ENCODE measurements at regions not wholly inside any gene's neighbourhood (a gene's known extent, or its start where the extent isn't known, plus 50 kb on each side); places are given as distances from the start of the nearest gene placed in this dataset.

GRCh38 chrX:10741550-10741949, 121.2 kb upstream of the MID1 start:
- H3K9me3 Mint-ChIP-seq, result no peaks in the 10 kb centered on the region
- no peaks in the 10 kb centered on the region for H3K36me3 Mint-ChIP-seq (ENCODE audit: low read depth)
- no peak for TF ChIP-seq CTCF (IDR thresholded peaks at IDR 0.05)
- no peaks in the 10 kb centered on the region for H3K27me3 Mint-ChIP-seq
- DNase-seq (no peak), ATAC-seq (ENCODE audit: poor library complexity) (no peak)
- intact Hi-C loops (cut with DNase I, micrococcal nuclease), result no loop called here
- H3K9me3 ChIP-seq (ENCODE audit: control insufficient read depth in 1 of 2, insufficient read depth in 1 of 2, low read length in 2 of 2), result no peaks in the 10 kb centered on the region
- CTCF ChIA-PET, result no interaction called here
- H3K4me3 Mint-ChIP-seq, result no peak overlapping the region
- no peaks in the 10 kb centered on the region for H3K36me3 ChIP-seq (ENCODE audit: insufficient read depth, low read length)
- H3K27ac ChIP-seq (ENCODE audit: low read depth in 1 of 2, low read length in 2 of 2), result no peak overlapping the region
- H3K4me1 Mint-ChIP-seq (ENCODE audit: low read depth), result no peaks in the 10 kb centered on the region
- no peak overlapping the region for H3K27ac Mint-ChIP-seq
- no peaks in the 10 kb centered on the region for H3K27me3 ChIP-seq (ENCODE audit: control insufficient read depth in 1 of 2, insufficient read depth in 2 of 2, low read length in 2 of 2)
- POLR2A ChIA-PET, result no interaction called here
- no peak overlapping the region for H3K4me3 ChIP-seq (ENCODE audit: low read length)
- no peaks in the 10 kb centered on the region for H3K4me1 ChIP-seq (ENCODE audit: insufficient read depth, low read length)

DNA sequence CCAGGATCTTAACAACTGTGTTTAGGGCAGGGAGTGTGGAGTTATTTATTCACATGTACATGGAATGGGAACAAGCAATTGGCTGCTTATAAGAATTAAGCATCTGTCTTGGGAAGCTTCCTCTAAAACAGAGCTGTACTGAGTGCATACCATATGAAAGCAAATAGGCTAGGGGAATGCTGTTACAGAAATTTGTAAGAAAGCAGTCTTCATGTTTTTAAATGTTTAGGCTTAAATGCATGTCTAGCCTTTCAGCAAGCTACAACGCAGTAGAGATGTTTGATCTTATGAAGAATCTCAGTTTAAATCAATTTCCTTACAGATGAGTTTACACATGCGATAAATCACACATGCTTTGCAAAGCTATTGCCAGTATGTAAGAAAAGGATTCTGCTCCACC, 123.1 kb upstream of the MID1 start:
- H3K9me3 Mint-ChIP-seq, result no peaks in the 10 kb centered on the region
- DNase-seq (no peak), ATAC-seq (ENCODE audit: poor library complexity) (no peak)
- CTCF ChIA-PET, result no interaction called here
- TF ChIP-seq CTCF (IDR thresholded peaks at IDR 0.05), result no peak
- Histone ChIP-seq H3K27ac (ENCODE audit: low read depth in 1 of 2, low read length in 2 of 2) (no peak overlapping the region), H3K27me3 (ENCODE audit: control insufficient read depth in 1 of 2, insufficient read depth in 2 of 2, low read length in 2 of 2) (no peaks in the 10 kb centered on the region), H3K36me3 (ENCODE audit: insufficient read depth, low read length) (no peaks in the 10 kb centered on the region), H3K4me3 (ENCODE audit: low read length) (no peak overlapping the region), H3K9me3 (ENCODE audit: control insufficient read depth in 1 of 2, insufficient read depth in 1 of 2, low read length in 2 of 2) (no peaks in the 10 kb centered on the region), H3K4me1 (ENCODE audit: insufficient read depth, low read length) (no peaks in the 10 kb centered on the region)
- H3K27me3 Mint-ChIP-seq, result no peaks in the 10 kb centered on the region
- POLR2A ChIA-PET, result no interaction called here
- H3K27ac Mint-ChIP-seq, result no peak overlapping the region
- no peaks in the 10 kb centered on the region for H3K4me1 Mint-ChIP-seq (ENCODE audit: low read depth)
- intact Hi-C loops (cut with DNase I, micrococcal nuclease), result no loop called here
- H3K4me3 Mint-ChIP-seq, result no peak overlapping the region
- H3K36me3 Mint-ChIP-seq (ENCODE audit: low read depth), result no peaks in the 10 kb centered on the region

GRCh38 chrX:10744007-10744406, 123.6 kb upstream of the MID1 start:
- no peak for DNase-seq
- H3K27ac ChIP-seq (ENCODE audit: low read depth in 1 of 2, low read length in 2 of 2), result no peak overlapping the region
- Mint-ChIP-seq H3K36me3 (ENCODE audit: low read depth) (no peaks in the 10 kb centered on the region), H3K4me1 (ENCODE audit: low read depth) (no peaks in the 10 kb centered on the region), H3K27me3 (no peaks in the 10 kb centered on the region), H3K9me3 (no peaks in the 10 kb centered on the region), H3K27ac (no peak overlapping the region), H3K4me3 (no peak overlapping the region)
- ChIA-PET CTCF (no interaction called here), POLR2A (no interaction called here)
- H3K4me3 ChIP-seq (ENCODE audit: low read length), result no peak overlapping the region
- no peaks in the 10 kb centered on the region for H3K4me1 ChIP-seq (ENCODE audit: insufficient read depth, low read length)
- intact Hi-C loops (cut with DNase I, micrococcal nuclease), result no loop called here
- no peak for ATAC-seq (ENCODE audit: poor library complexity)
- H3K27me3 ChIP-seq (ENCODE audit: control insufficient read depth in 1 of 2, insufficient read depth in 2 of 2, low read length in 2 of 2), result no peaks in the 10 kb centered on the region
- H3K36me3 ChIP-seq (ENCODE audit: insufficient read depth, low read length), result no peaks in the 10 kb centered on the region
- H3K9me3 ChIP-seq (ENCODE audit: control insufficient read depth in 1 of 2, insufficient read depth in 1 of 2, low read length in 2 of 2), result no peaks in the 10 kb centered on the region
- no peak for TF ChIP-seq CTCF (IDR thresholded peaks at IDR 0.05)

Data from CD4-positive, alpha-beta T cell (primary cell).